ENCODE measurements at regions not wholly inside any gene's neighbourhood (a gene's known extent, or its start where the extent isn't known, plus 50 kb on each side); places are given as distances from the start of the nearest gene placed in this dataset.

GRCh38 chr3:22977650-22978289 lies 225.4 kb upstream of the UBE2E2 start:
- DNase-seq: no peak

- DNase-seq: no peak
Measured at GRCh38 chr3:22979581-22979980, 223.5 kb upstream of the UBE2E2 start.

GRCh38 chr3:22980346-22980745 lies 222.8 kb upstream of the UBE2E2 start:
- no peak for DNase-seq

GRCh38 chr3:22981166-22981565 lies 222.0 kb upstream of the UBE2E2 start:
- DNase-seq: no peak

GRCh38 chr3:22981861-22982260 lies 221.3 kb upstream of the UBE2E2 start:
- no peak for DNase-seq

GRCh38 chr3:22982981-22983587 lies 220.0 kb upstream of the UBE2E2 start:
- DNase-seq: no peak

GRCh38 chr3:22986958-22987357 lies 216.2 kb upstream of the UBE2E2 start:
- DNase-seq: no peak

- DNase-seq: no peak
Measured at GRCh38 chr3:22988566-22988965, 214.6 kb upstream of the UBE2E2 start.

- DNase-seq: no peak
Measured at GRCh38 chr3:22989716-22990115, 213.4 kb upstream of the UBE2E2 start.

- no peak for DNase-seq
Measured at GRCh38 chr3:22990291-22991200, 212.6 kb upstream of the UBE2E2 start.

GRCh38 chr3:22994781-22995180 lies 208.3 kb upstream of the UBE2E2 start:
- no peak for DNase-seq

GRCh38 chr3:22996920-22997571 lies 206.1 kb upstream of the UBE2E2 start:
- DNase-seq: no peak

GRCh38 chr3:23000371-23000770 lies 202.8 kb upstream of the UBE2E2 start:
- DNase-seq: no peak

- no peak for DNase-seq
Measured at GRCh38 chr3:23002151-23002550, 201.0 kb upstream of the UBE2E2 start.

GRCh38 chr3:23002836-23003732 lies 200.0 kb upstream of the UBE2E2 start:
- no peak for DNase-seq

GRCh38 chr3:23003733-23004046 lies 199.4 kb upstream of the UBE2E2 start:
- DNase-seq: no peak

GRCh38 chr3:23004971-23005370 lies 198.2 kb upstream of the UBE2E2 start:
- no peak for DNase-seq

- no peak for DNase-seq
Measured at GRCh38 chr3:23017801-23018200, 185.3 kb upstream of the UBE2E2 start.

- no peak for DNase-seq
Measured at GRCh38 chr3:23019596-23020300, 183.4 kb upstream of the UBE2E2 start.

- no peak for DNase-seq
Measured at GRCh38 chr3:23028294-23028693, 174.8 kb upstream of the UBE2E2 start.

- no peak for DNase-seq
Measured at GRCh38 chr3:23029001-23029400, 174.1 kb upstream of the UBE2E2 start.

All from CD4-positive, alpha-beta T cell treated with Interleukin-21 for 1 hour (primary cell).